ENCODE measurements at regions not wholly inside any gene's neighbourhood (a gene's known extent, or its start where the extent isn't known, plus 50 kb on each side); places are given as distances from the start of the nearest gene placed in this dataset.

DNA sequence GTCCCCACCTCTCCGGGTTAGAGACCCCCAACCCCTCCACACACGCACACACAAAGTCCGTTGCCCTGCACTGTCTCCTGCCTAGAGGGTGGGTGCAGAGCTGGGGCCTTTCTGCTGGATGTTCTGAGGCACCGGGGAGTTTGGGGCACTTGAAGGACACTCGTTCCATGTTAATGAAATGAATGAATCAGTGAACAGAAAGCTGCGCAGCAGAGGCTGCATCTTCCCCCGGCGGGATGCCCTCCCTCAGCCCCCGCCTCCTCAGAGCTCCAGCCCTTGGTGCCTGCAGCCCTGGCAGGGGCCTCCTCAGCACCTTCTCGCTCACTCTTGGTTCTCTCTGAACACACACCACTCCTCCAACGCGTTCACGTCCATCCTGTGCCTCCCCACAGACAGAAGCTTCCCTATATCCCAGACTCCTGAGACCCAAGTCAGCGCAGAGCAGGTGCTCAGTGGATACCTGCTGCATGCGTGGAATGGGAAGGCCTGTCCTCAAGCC is 611.9 kb downstream of the TBC1D22A start:
- no peak overlapping the region for H3K4me3 ChIP-seq (ENCODE audit: low read depth, low read length)
- no peak for DNase-seq (ENCODE audit: low read depth)
- TF ChIP-seq, protein P1, sequence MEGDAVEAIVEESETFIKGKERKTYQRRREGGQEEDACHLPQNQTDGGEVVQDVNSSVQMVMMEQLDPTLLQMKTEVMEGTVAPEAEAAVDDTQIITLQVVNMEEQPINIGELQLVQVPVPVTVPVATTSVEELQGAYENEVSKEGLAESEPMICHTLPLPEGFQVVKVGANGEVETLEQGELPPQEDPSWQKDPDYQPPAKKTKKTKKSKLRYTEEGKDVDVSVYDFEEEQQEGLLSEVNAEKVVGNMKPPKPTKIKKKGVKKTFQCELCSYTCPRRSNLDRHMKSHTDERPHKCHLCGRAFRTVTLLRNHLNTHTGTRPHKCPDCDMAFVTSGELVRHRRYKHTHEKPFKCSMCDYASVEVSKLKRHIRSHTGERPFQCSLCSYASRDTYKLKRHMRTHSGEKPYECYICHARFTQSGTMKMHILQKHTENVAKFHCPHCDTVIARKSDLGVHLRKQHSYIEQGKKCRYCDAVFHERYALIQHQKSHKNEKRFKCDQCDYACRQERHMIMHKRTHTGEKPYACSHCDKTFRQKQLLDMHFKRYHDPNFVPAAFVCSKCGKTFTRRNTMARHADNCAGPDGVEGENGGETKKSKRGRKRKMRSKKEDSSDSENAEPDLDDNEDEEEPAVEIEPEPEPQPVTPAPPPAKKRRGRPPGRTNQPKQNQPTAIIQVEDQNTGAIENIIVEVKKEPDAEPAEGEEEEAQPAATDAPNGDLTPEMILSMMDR (IDR thresholded peaks at IDR 0.05; ENCODE audit: low read depth, low read length, missing control alignments) = no peak

DNA sequence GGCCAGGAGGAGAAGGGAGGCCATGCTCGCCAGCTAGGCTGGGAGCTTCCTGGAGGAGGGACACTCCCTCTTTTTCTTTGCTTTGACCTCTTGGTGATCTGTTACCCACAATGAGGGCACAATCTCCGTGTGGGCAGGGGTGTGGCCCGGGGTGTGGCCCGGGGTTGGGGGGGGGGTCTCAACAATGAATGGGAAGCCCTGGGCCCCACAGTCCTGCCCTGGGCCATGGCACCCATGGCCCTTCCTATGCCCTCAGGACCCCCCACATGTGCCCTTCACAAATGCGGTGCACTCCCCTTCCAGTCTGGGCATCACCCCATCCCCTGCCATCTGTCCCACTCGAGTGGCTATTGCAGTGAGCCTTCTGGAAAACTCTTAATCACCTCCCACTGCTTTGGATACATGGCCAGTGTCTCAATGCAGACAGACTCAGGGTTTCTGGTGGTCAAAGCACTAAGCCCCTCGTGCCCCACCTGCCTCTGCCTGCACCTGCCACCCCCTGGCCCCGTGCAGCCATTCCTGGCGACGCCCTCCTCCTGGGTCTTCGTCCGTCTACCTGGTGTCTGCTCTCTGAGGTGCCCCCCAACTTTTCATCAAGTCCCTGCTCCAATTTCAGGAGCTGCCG is 611.3 kb downstream of the TBC1D22A start:
- no peak for DNase-seq (ENCODE audit: low read depth)
- TF ChIP-seq, protein P1 (IDR thresholded peaks at IDR 0.05; ENCODE audit: low read depth, low read length, missing control alignments) = no peak
- H3K4me3 ChIP-seq (ENCODE audit: low read depth, low read length) = no peak overlapping the region

DNA sequence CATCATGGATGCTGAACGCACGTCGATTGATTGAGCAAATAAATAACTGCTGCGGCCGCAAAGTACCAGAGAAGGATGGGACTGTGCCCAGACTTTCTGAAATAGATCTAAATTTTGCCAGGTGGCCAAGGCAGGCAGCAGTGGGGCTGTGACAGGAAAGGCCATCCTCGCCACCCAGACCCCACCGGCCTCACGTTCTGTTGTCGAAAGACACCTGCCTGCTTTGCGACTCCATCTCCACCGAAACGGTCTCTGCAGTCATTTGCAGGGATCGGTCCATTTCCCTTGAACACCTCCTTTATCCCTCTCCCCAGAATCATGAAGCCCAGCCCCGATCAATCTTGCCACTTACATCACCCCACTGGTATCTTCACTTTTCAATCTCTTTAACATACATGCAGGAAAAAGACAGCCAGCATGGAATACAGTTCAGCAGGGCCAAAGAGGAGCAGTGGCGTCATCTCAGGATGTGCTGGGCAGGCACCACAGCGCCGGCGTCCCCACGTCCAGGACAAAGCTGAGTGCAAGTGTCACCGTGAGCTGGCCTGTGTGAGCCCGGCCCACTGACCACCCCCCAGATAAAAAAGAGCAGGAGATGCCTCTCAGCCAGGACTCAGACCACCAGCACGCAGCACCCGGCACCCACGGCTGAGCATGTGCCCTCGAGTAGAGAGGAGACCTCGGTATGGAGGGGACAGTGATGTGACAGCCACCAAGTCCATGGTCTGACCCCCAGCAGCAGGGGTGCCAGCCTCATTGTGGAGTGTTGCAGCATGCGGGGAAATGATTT is 610.3 kb downstream of the TBC1D22A start:
- H3K4me3 ChIP-seq (ENCODE audit: low read depth, low read length) = no peak overlapping the region
- DNase-seq (ENCODE audit: low read depth) = no peak
- TF ChIP-seq, protein P1 (IDR thresholded peaks at IDR 0.05; ENCODE audit: low read depth, low read length, missing control alignments) = no peak

DNA sequence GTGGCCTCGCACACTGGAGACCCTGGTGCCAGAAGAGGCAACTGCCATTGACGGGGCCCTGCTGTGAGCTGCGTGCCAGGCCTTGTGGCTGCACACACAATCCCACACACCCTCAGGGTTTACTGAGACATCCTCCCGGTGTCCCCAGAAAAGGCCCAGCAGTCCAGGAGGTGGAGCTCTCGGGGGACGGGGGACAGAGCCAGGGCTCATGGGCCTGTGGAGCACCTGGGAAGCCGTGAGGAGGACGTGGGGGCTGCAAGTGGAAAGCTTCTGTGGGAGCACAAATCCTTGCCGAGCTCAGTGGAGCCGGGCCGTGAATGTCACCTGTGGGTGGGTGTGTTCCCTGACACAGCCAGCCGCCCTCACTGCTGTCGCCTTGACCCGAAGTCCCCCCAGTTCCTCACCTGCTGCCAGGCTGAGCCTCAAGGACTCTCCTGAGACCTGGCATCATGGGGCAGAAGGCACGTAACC is 609.7 kb downstream of the TBC1D22A start:
- no peak overlapping the region for H3K4me3 ChIP-seq (ENCODE audit: low read depth, low read length)
- DNase-seq (ENCODE audit: low read depth) = no peak
- TF ChIP-seq, protein P1 (IDR thresholded peaks at IDR 0.05; ENCODE audit: low read depth, low read length, missing control alignments) = no peak

DNA sequence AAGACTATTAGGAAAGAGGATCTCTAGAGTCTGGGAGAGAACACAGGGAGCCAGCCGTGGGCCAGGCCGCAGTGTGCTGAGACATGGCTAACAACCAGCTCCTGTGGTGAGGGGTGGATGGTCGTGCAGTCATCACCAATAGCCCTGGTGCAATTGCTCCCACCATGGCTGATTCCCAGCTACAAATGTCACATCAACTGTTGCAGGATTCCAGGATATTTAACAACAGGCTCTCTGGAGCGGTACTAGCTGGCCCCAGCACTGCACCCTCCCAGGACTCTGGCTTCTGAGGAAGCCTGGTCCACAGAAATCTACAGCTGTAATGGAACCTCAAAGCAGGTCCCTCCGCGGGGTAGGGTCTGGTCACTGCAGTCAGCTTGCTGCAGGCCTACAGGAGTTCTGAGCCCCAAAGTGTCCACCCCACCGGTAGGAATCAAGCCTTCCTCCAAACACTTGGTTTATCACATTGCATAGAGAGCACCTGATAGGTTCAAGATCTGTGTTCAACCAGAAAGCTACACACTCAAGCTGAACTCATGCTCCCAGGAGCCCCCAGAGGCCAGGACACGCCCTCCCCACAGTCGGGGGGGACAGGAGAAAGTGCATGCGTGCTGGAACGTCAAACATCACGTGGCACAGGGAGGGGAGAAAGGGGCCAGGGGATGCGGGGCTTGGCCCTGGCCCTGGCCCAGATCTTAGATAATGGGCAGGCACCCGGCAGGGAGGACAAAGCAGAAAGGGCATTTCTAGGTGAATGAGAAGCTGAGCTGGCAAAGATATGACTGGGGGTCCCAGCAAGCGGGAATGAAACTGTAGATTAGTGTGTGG is 609.0 kb downstream of the TBC1D22A start:
- TF ChIP-seq, protein P1 (IDR thresholded peaks at IDR 0.05; ENCODE audit: low read depth, low read length, missing control alignments) = no peak
- H3K4me3 ChIP-seq (ENCODE audit: low read depth, low read length) = no peak overlapping the region
- no peak for DNase-seq (ENCODE audit: low read depth)

DNA sequence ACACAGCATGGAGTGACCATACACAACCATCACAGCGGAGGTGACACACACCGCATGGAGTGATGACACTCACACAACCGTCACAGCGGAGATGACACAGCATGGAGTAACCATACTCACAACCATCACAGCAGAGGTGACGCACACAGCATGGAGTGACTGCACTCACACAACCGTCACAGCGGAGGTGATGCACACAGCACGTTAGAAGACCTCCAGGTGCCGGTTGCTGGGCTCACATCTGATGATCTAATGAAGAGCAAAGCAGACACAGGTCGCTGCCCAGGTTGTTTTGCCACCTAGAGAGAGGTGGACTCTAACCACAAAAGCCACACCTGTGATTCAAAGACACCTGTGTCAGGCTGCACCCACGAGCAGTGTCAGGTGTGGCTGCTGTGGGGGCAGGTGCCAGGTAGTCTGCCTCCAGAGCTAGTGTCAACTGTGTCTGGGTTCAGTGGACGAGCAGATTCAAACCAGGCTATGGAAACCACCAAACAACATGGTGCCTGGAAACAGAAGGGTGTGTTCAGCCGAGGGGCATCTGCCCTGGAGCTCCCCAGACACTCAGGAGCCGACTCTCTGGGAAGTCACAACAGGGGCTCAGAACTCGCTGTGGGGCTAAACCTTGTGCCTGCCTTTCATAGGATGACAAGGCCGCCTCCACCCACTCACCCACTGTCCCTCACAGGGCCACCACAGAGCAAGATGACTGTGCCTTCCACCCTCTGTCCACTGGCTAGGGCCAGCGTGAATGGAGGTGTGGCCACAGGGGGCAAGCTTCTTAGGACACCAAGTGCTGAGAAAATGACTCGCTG is 608.2 kb downstream of the TBC1D22A start:
- DNase-seq (ENCODE audit: low read depth) = no peak
- TF ChIP-seq, protein P1 (IDR thresholded peaks at IDR 0.05; ENCODE audit: low read depth, low read length, missing control alignments) = no peak

More for the DNA sequence above, 608.2 kb downstream of the TBC1D22A start:
- no peak overlapping the region for H3K4me3 ChIP-seq (ENCODE audit: low read depth, low read length)
